Hematopoietic multipotent progenitor cell treated with erythropoietin and hydrocortisone succinate and interleukin-3 and kit ligand, for 17 days (in vitro differentiated cells): ENCODE measurements at regions not wholly inside any gene's neighbourhood (a gene's known extent, or its start where the extent isn't known, plus 50 kb on each side); places are given as distances from the start of the nearest gene placed in this dataset.

Experiments
- DNase-seq: peaks from one replicate; pipeline ENCODE4 v3.0.0-alpha.2; 2015; ENCODE audit warnings: low spot score

GRCh38 chr9:89969881-89970639, 365.2 kb downstream of the GADD45G start:
- DNase-seq, result no peak

DNA sequence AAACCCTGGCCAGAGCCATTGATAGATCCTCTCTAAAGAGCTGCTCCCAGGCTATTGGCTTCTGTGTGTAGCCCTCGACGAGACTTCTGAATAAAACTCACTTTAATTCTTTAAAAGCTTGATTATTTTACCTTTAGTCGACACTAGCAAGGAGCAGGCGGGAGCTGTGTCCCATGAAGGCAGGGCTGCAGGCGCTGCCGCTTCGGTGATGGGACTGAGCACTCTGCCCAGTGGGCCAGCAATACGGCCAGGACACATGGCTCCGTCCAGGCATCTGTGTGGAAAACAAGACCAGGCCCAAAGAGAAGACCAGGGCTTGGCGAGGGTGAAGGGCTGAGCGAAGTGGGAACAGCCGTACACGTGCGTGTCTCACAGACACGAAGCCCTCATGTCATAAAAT, 365.9 kb downstream of the GADD45G start:
- no peak for DNase-seq

- no peak for DNase-seq
Measured at GRCh38 chr9:89972535-89972934, 367.7 kb downstream of the GADD45G start.

- DNase-seq, result no peak
Measured at GRCh38 chr9:89974582-89974981, 369.8 kb downstream of the GADD45G start.

GRCh38 chr9:89975024-89975423, 370.2 kb downstream of the GADD45G start:
- no peak for DNase-seq

GRCh38 chr9:89975630-89976029, 370.8 kb downstream of the GADD45G start:
- no peak for DNase-seq

DNA sequence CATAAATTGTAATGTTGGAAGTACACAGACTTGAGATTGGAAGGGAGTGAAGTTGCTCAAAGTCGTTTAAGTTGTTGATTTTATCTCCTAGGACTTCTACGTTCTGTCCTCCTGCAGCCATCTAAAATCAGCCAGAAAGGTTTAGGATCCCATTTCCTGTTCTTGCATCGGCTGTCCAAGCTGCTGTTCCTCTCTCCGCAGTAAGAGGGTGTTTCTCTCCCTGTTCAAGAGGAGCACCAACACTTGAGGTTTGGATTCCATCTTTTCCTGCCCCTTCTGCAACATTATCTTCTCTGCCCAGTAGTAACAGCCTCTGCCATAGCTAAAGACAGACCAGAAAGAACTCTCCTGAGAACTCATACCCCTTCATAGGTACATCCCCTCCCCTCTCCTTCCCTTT, 373.4 kb downstream of the GADD45G start:
- no peak for DNase-seq

DNA sequence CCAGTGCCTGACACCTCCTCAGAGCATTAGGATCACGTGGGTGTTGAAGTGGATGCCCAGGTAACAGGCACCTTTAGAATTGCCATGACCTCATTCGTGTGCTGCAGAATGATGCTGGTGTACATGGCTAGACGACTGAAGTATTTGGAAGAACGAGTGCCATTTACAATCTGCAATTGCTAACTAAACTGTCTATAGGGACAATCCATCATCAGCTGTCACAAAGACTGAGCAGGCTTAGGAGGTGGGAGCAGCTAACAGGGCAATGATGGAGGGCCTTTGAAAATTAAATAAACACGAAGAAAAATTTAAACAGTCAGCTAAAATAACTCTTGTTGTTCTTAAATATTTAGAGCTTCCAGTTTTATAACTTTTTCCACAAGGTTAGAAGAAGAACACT, 375.8 kb downstream of the GADD45G start:
- DNase-seq, result no peak

- no peak for DNase-seq
Measured at GRCh38 chr9:89982016-89982415, 377.2 kb downstream of the GADD45G start.

DNA sequence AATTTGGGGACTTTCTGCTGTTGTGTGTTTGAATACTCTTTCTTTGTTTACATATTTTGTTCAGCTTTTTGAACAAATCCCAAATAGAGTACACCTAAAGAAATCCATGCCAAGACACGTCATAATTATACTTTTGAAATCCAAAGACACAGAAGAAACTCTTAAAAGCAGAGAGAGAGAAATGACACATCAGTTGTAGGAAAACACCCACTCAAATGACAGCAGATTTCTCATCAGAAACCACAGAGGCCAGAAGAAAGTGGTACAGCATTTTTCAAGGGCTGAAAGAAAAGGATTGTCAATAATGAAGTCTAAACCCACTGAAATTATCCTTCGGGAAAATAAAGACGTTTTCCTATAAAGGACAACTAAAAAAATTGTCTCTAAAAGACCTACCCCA, 378.6 kb downstream of the GADD45G start:
- DNase-seq, result no peak

GRCh38 chr9:89984214-89984613, 379.4 kb downstream of the GADD45G start:
- DNase-seq, result no peak

- no peak for DNase-seq
Measured at GRCh38 chr9:89985068-89985467, 380.3 kb downstream of the GADD45G start.

- DNase-seq, result no peak
Measured at GRCh38 chr9:89986190-89986589, 381.4 kb downstream of the GADD45G start.

DNA sequence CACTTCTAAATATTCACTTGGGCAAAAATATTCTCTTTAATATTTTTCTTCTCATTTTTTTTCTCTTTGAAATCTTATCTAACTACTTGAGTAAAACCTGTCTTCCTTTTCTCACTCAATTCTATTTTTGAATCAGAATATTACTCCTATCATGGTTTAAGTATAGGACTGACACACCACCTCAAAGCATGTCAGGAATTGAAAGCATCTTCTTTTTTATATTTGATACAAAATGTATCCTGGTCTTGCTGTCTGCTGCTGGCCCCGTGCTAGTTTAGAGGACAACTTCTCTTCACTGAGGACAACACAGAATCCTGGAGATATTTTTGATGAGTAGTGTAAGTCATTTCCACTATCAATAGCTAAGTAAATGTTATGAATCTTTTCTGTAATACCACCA, 383.6 kb downstream of the GADD45G start:
- DNase-seq, result no peak

DNA sequence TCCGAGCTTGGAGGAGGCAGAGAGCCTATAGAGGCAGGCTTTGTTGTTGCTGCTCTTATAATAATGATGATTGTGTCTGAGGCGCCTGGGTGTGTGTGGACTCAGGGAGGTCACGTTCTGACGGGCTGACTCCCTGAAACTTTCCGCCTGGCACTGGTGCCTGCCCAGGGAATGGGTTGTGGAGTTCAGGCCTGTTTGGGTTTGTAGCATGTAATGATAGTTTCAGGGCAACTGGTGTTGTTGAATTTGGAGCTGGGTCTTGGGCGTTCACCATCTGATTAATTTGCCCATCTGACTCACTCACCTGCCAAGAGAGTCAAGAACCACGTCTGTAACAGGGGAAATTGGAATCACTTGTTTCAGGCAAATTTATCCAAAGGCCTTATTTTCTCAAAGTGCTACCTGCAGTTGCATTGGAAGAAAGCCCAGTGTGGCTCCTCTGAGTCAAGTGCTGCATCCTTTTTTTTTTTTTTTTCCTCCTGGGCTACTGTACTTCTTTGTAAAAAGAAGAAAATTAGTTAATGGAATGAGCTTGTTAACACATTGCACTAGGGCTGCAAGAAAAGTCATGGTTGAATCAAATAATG, 386.5 kb downstream of the GADD45G start:
- no peak for DNase-seq

DNA sequence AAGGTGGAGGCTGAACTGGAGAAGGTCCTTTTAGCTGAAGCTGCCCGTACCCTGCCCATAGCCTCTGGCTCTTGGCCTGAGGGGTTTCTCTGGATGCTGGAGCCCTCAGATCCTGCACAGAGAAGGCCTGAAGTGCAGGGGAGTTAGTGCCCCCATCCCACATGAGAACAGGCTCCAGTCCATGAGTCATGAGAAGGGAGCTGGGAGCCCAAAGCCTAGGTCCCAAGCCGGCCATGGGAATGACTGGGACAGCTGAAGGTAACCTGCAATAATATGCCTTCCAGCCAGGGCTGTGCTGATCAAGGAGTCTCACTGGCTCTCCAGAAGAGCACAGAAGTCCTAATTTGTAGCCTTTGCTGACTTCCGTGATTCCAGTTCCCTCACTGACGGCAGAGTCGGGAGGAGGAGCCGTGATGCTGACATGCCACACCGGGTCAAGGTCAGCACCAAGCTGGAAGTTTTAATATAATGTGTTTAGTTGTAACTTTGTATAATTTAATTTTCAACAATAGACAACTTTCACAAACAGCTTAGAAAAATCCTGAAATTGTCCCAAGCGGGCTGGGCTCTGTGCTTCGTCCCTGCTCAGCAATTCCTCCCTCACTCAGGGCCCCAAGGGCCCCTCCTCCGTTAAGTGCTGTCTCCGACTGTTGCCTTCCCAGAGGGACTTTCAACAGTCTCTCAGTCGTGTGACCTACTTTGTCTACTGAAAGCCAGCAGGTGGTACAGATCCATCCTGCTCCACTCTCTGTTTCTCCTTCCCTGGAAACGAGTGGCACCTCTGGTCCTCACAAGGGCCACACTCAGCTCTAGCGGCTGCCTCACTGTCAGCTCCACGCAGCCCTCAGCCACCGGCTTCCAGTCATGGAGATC, 387.8 kb downstream of the GADD45G start:
- DNase-seq, result no peak

DNA sequence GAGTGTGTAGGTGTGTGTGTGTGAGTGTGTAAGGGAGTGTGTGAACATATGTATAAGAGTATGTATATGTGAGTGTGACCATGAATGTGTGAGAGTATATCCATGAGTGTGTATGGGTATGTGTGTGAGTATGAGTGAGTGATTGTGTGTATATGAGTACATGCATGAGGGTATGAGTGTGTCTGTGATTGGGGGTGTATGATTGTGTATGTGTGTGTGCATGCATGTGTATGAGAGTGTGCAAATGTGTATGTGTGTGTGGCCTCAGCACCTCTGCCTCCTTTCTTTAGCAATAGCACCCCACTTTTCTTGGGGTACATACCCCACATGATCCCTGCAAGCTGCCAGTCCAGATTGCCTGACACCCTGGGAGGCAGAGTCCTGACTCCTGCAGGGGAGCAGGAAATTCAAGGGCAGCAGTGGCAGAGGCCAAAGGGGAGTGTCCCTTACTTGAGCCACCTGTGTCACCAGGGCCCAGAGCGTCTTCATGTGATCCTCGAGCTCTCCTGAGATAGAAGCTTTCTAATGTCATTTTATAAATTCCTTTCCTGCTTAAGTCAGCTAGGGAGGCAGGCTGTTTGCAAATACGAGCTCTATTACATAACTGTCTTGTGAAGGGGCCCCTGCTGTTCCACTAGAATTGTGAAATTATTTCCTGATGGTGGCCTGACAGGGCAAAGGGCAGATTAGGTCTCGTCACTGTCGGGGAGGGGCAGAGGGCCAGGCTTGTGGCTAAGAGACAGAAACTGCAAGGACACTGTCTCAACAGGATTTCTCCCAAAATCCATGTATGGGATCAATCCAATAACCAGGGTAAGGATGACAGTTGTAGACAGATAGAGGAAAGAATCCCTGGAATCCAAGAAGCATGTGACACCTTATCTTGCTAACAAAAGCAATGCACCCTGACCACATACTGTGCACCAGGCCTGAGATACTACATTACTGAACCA, 389.1 kb downstream of the GADD45G start:
- no peak for DNase-seq

- DNase-seq, result no peak
Measured at GRCh38 chr9:89994988-89995613, 390.3 kb downstream of the GADD45G start.

- no peak for DNase-seq
Measured at GRCh38 chr9:89996116-89996515, 391.3 kb downstream of the GADD45G start.

DNA sequence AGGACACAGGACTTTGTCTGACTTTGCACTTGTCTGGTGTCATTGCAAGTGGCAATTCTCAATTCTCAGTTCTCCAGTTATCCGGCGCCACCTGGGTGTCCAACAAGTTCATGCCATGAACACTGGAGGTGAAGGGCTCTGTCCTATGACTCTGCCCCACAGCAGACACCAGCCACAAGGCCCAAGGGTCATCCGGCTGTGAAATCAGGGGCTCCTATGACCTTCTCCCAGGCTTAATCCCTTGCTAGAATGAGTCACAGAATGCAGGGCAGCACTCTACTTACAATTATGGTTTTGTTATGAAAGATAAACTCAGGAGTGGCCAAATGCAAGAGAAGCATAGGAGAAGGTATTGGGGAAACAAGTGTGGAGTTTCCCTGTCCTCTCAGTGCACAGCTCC, 392.0 kb downstream of the GADD45G start:
- no peak for DNase-seq

DNA sequence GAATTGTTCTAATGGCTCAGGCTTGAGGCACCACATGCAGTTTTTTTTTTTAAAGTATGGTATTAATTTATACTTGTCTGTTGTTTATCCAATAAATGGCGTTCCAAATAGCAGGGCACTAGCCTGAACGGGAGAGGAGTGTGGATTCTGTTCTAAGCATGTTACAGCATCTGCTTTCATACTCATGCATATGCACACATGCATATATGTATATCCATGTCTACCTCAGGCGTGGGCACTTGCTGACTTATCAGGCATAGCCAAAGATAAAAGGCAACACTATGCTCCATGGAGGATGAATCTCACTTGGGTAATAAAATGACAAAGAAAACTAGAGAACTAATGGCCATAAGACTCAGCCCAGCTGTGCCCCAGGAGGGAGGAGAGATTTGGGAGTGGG, 393.8 kb downstream of the GADD45G start:
- no peak for DNase-seq

- no peak for DNase-seq
Measured at GRCh38 chr9:89999176-89999533, 394.3 kb downstream of the GADD45G start.
